ENCODE measurements at regions not wholly inside any gene's neighbourhood (a gene's known extent, or its start where the extent isn't known, plus 50 kb on each side); places are given as distances from the start of the nearest gene placed in this dataset.
A peak's percentile ranks its signal among the peaks of the same experiment; 100 is the strongest.

- ATAC-seq (ENCODE audit: low FRiP score), result no peak
- Histone ChIP-seq H3K4me3 (ENCODE audit: low read length in 2 of 2) (no peak overlapping the region), H3K27ac (ENCODE audit: low read depth in 1 of 2, low read length in 2 of 2) (no peak overlapping the region), H3K4me1 (ENCODE audit: control insufficient read depth in 1 of 2, insufficient read depth in 2 of 2, low read length in 2 of 2) (no peaks in the 10 kb centered on the region), H3K27me3 (ENCODE audit: control insufficient read depth in 1 of 2, insufficient read depth in 2 of 2, low read length in 1 of 2) (no peaks in the 10 kb centered on the region), H3K9me3 (ENCODE audit: control insufficient read depth, low read length) (peaks cover 1% of the 10 kb centered on the region), H3K36me3 (ENCODE audit: control insufficient read depth in 1 of 2, insufficient read depth in 2 of 2, low read length in 1 of 2) (no peaks in the 10 kb centered on the region)
- whole genome bisulfite sequencing, 2 donors, result 31 to 36% methylated on average over 6 of the region's 6 CpGs
- DNase-seq, result peak in 1 of 2 donors; percentile 23
- intact Hi-C loops (cut with DNase I), result no loop called here
Observed at GRCh38 chr2:198499539-198499938, 695.1 kb downstream of the PLCL1 start.

- H3K36me3 ChIP-seq (ENCODE audit: control insufficient read depth in 1 of 2, insufficient read depth in 2 of 2, low read length in 1 of 2), result no peaks in the 10 kb centered on the region
- no peak for ATAC-seq (ENCODE audit: low FRiP score)
- DNase-seq, result no peak
- no peaks in the 10 kb centered on the region for H3K27me3 ChIP-seq (ENCODE audit: control insufficient read depth in 1 of 2, insufficient read depth in 2 of 2, low read length in 1 of 2)
- H3K27ac ChIP-seq (ENCODE audit: low read depth in 1 of 2, low read length in 2 of 2), result no peak overlapping the region
- no peak overlapping the region for H3K4me3 ChIP-seq (ENCODE audit: low read length in 2 of 2)
- H3K4me1 ChIP-seq (ENCODE audit: control insufficient read depth in 1 of 2, insufficient read depth in 2 of 2, low read length in 2 of 2), result no peaks in the 10 kb centered on the region
- H3K9me3 ChIP-seq (ENCODE audit: control insufficient read depth, low read length), result peaks cover 1% of the 10 kb centered on the region
- intact Hi-C loops (cut with DNase I), result no loop called here
Observed at GRCh38 chr2:198498516-198498915, 694.1 kb downstream of the PLCL1 start.

GRCh38 chr2:198498048-198498447, 693.7 kb downstream of the PLCL1 start:
- no peak for ATAC-seq (ENCODE audit: low FRiP score)
- DNase-seq, result no peak
- Histone ChIP-seq H3K9me3 (ENCODE audit: control insufficient read depth, low read length) (peaks cover 1% of the 10 kb centered on the region), H3K36me3 (ENCODE audit: control insufficient read depth in 1 of 2, insufficient read depth in 2 of 2, low read length in 1 of 2) (no peaks in the 10 kb centered on the region), H3K4me1 (ENCODE audit: control insufficient read depth in 1 of 2, insufficient read depth in 2 of 2, low read length in 2 of 2) (no peaks in the 10 kb centered on the region), H3K4me3 (ENCODE audit: low read length in 2 of 2) (no peak overlapping the region), H3K27me3 (ENCODE audit: control insufficient read depth in 1 of 2, insufficient read depth in 2 of 2, low read length in 1 of 2) (no peaks in the 10 kb centered on the region), H3K27ac (ENCODE audit: low read depth in 1 of 2, low read length in 2 of 2) (no peak overlapping the region)
- intact Hi-C loops (cut with DNase I), result no loop called here

- 81 to 92% methylated on average over 1 of the region's 1 CpG for WGBS, 2 donors
- intact Hi-C loops (cut with DNase I), result no loop called here
- no peak for DNase-seq
- Histone ChIP-seq H3K9me3 (ENCODE audit: control insufficient read depth, low read length) (no peaks in the 10 kb centered on the region), H3K4me1 (ENCODE audit: control insufficient read depth in 1 of 2, insufficient read depth in 2 of 2, low read length in 2 of 2) (no peaks in the 10 kb centered on the region), H3K36me3 (ENCODE audit: control insufficient read depth in 1 of 2, insufficient read depth in 2 of 2, low read length in 1 of 2) (no peaks in the 10 kb centered on the region), H3K27ac (ENCODE audit: low read depth in 1 of 2, low read length in 2 of 2) (no peak overlapping the region), H3K4me3 (ENCODE audit: low read length in 2 of 2) (no peak overlapping the region), H3K27me3 (ENCODE audit: control insufficient read depth in 1 of 2, insufficient read depth in 2 of 2, low read length in 1 of 2) (no peaks in the 10 kb centered on the region)
- ATAC-seq (ENCODE audit: low FRiP score), result no peak
Observed at GRCh38 chr2:198494931-198495330, 690.5 kb downstream of the PLCL1 start.

- DNase-seq, result no peak
- Histone ChIP-seq H3K9me3 (ENCODE audit: control insufficient read depth, low read length) (no peaks in the 10 kb centered on the region), H3K27me3 (ENCODE audit: control insufficient read depth in 1 of 2, insufficient read depth in 2 of 2, low read length in 1 of 2) (no peaks in the 10 kb centered on the region), H3K4me1 (ENCODE audit: control insufficient read depth in 1 of 2, insufficient read depth in 2 of 2, low read length in 2 of 2) (no peaks in the 10 kb centered on the region), H3K27ac (ENCODE audit: low read depth in 1 of 2, low read length in 2 of 2) (no peak overlapping the region), H3K36me3 (ENCODE audit: control insufficient read depth in 1 of 2, insufficient read depth in 2 of 2, low read length in 1 of 2) (no peaks in the 10 kb centered on the region), H3K4me3 (ENCODE audit: low read length in 2 of 2) (no peak overlapping the region)
- no peak for ATAC-seq (ENCODE audit: low FRiP score)
- intact Hi-C loops (cut with DNase I), result no loop called here
- 64 to 65% methylated on average over 2 of the region's 2 CpGs for WGBS, 2 donors
Observed at GRCh38 chr2:198490748-198491147, 686.4 kb downstream of the PLCL1 start.

GRCh38 chr2:198488964-198489363, 684.6 kb downstream of the PLCL1 start:
- no peak for ATAC-seq (ENCODE audit: low FRiP score)
- no peak for DNase-seq

GRCh38 chr2:198483051-198483450, 678.7 kb downstream of the PLCL1 start:
- no peak overlapping the region for H3K4me3 ChIP-seq (ENCODE audit: low read length in 2 of 2)
- DNase-seq (no peak), ATAC-seq (ENCODE audit: low FRiP score) (no peak)
- no peaks in the 10 kb centered on the region for H3K36me3 ChIP-seq (ENCODE audit: control insufficient read depth in 1 of 2, insufficient read depth in 2 of 2, low read length in 1 of 2)
- intact Hi-C loops (cut with DNase I), result no loop called here
- no peaks in the 10 kb centered on the region for H3K9me3 ChIP-seq (ENCODE audit: control insufficient read depth, low read length)
- H3K4me1 ChIP-seq (ENCODE audit: control insufficient read depth in 1 of 2, insufficient read depth in 2 of 2, low read length in 2 of 2), result no peaks in the 10 kb centered on the region
- WGBS, 2 donors, result 61 to 71% methylated on average over 2 of the region's 2 CpGs
- H3K27ac ChIP-seq (ENCODE audit: low read depth in 1 of 2, low read length in 2 of 2), result no peak overlapping the region
- no peaks in the 10 kb centered on the region for H3K27me3 ChIP-seq (ENCODE audit: control insufficient read depth in 1 of 2, insufficient read depth in 2 of 2, low read length in 1 of 2)

More at GRCh38 chr2:198488964-198489363, 684.6 kb downstream of the PLCL1 start:
- intact Hi-C loops (cut with DNase I), result no loop called here
- no peaks in the 10 kb centered on the region for H3K27me3 ChIP-seq (ENCODE audit: control insufficient read depth in 1 of 2, insufficient read depth in 2 of 2, low read length in 1 of 2)
- no peaks in the 10 kb centered on the region for H3K36me3 ChIP-seq (ENCODE audit: control insufficient read depth in 1 of 2, insufficient read depth in 2 of 2, low read length in 1 of 2)
- H3K9me3 ChIP-seq (ENCODE audit: control insufficient read depth, low read length), result no peaks in the 10 kb centered on the region
- H3K27ac ChIP-seq (ENCODE audit: low read depth in 1 of 2, low read length in 2 of 2), result no peak overlapping the region
- no peaks in the 10 kb centered on the region for H3K4me1 ChIP-seq (ENCODE audit: control insufficient read depth in 1 of 2, insufficient read depth in 2 of 2, low read length in 2 of 2)
- H3K4me3 ChIP-seq (ENCODE audit: low read length in 2 of 2), result no peak overlapping the region

- no peak for DNase-seq
- intact Hi-C loops (cut with DNase I), result no loop called here
- no peaks in the 10 kb centered on the region for H3K4me1 ChIP-seq (ENCODE audit: control insufficient read depth in 1 of 2, insufficient read depth in 2 of 2, low read length in 2 of 2)
- no peaks in the 10 kb centered on the region for H3K27me3 ChIP-seq (ENCODE audit: control insufficient read depth in 1 of 2, insufficient read depth in 2 of 2, low read length in 1 of 2)
- no peak overlapping the region for H3K27ac ChIP-seq (ENCODE audit: low read depth in 1 of 2, low read length in 2 of 2)
- no peak for ATAC-seq (ENCODE audit: low FRiP score)
- 24 to 33% methylated on average over 2 of the region's 2 CpGs for WGBS, 2 donors
- H3K9me3 ChIP-seq (ENCODE audit: control insufficient read depth, low read length), result no peaks in the 10 kb centered on the region
- H3K4me3 ChIP-seq (ENCODE audit: low read length in 2 of 2), result no peak overlapping the region
- no peaks in the 10 kb centered on the region for H3K36me3 ChIP-seq (ENCODE audit: control insufficient read depth in 1 of 2, insufficient read depth in 2 of 2, low read length in 1 of 2)
Observed at GRCh38 chr2:198479065-198479464, 674.7 kb downstream of the PLCL1 start.

- ATAC-seq (ENCODE audit: low FRiP score) (no peak), DNase-seq (no peak)
- Histone ChIP-seq H3K9me3 (ENCODE audit: control insufficient read depth, low read length) (no peaks in the 10 kb centered on the region), H3K27ac (ENCODE audit: low read depth in 1 of 2, low read length in 2 of 2) (no peak overlapping the region), H3K4me3 (ENCODE audit: low read length in 2 of 2) (no peak overlapping the region), H3K36me3 (ENCODE audit: control insufficient read depth in 1 of 2, insufficient read depth in 2 of 2, low read length in 1 of 2) (no peaks in the 10 kb centered on the region), H3K4me1 (ENCODE audit: control insufficient read depth in 1 of 2, insufficient read depth in 2 of 2, low read length in 2 of 2) (no peaks in the 10 kb centered on the region), H3K27me3 (ENCODE audit: control insufficient read depth in 1 of 2, insufficient read depth in 2 of 2, low read length in 1 of 2) (no peaks in the 10 kb centered on the region)
- 38 to 51% methylated on average over 1 of the region's 1 CpG for WGBS, 2 donors
- intact Hi-C loops (cut with DNase I), result no loop called here
Observed at GRCh38 chr2:198478361-198478760, 674.0 kb downstream of the PLCL1 start.
